Thoracic aorta (tissue), 2 donors: ENCODE measurements at regions not wholly inside any gene's neighbourhood (a gene's known extent, or its start where the extent isn't known, plus 50 kb on each side); places are given as distances from the start of the nearest gene placed in this dataset.

Experiments
- ATAC-seq: fragments of 150-250 bp; one replicate; pipeline ENCODE4 v1.8.0; 2017; ENCODE audit warnings: low read depth; ENCODE audit not compliant: insufficient number of reproducible peaks, low FRiP score
- DNase-seq: peaks from one replicate; pipeline ENCODE4 v3.0.0-alpha.2; 2020; ENCODE audit warnings: low spot score
- H3K27ac ChIP-seq, 2 donors: fragments of 200-600 bp; sonication (generic); 1 replicate in 1 of 2; 2 replicates in 1 of 2; pipeline ENCODE4 v1.5.1; 2016; ENCODE audit warnings: mild to moderate bottlenecking in 2 of 2, moderate library complexity in 2 of 2
- H3K27me3 ChIP-seq: fragments of 200-600 bp; sonication (generic); replicated peaks from 2 replicates; pipeline ENCODE4 v1.6.0; 2016; ENCODE audit warnings: mild to moderate bottlenecking; ENCODE audit not compliant: insufficient read depth
- H3K36me3 ChIP-seq: fragments of 200-600 bp; sonication (generic); one replicate; pipeline ENCODE4 v1.5.1; 2016
- H3K4me1 ChIP-seq, 2 donors: fragments of 200-600 bp; sonication (generic); 1 replicate in 1 of 2; 2 replicates in 1 of 2; pipeline versions ENCODE4 v1.5.1 to v1.6.0; 2016; ENCODE audit warnings: low read depth in 2 of 2, mild to moderate bottlenecking in 1 of 2; ENCODE audit not compliant: control insufficient read depth in 1 of 2
- H3K4me3 ChIP-seq: fragments of 200-600 bp; sonication (generic); 2 replicates; pipeline ENCODE4 v1.5.1; 2016; ENCODE audit warnings: mild to moderate bottlenecking
- H3K9me3 ChIP-seq: fragments of 200-600 bp; sonication (generic); 2 replicates; pipeline ENCODE4 v1.5.1; 2016
- CTCF ChIP-seq: fragments of 200-600 bp; sonication (generic); IDR thresholded peaks from one replicate; pipeline ENCODE4 v1.5.1; 2019; ENCODE audit warnings: antibody characterized with exemption

DNA sequence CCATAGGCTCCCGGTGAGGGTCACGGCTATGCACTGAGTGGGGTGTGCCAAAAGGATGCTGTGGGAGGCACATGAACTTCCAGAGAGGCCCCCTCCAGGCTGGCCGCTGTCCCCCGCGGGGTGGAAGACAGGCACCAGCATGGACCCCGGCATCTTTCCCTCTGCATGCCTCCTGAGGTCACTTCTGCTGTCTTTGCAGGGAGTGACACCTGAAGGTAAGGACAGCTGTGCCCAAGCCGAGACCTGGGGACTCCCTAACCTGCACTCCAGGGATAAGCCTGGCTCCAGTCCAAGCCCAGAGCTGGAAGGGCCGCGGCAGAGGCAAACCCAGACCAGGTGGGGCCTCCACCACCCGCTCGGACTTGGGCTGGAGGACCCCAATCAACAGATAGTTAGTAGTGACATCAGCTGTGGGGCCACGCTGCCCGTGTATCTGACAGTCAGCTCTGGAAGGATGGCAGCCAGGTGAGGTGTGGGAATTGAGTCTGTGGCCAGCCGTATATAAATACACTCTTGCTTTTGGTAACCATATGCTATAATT lies 340.7 kb upstream of the MKI67 start:
- ATAC-seq (no peak), DNase-seq (no peak)
- Histone ChIP-seq H3K9me3 (no peaks in the 10 kb centered on the region), H3K4me3 (no peak overlapping the region), H3K36me3 (no peaks in the 10 kb centered on the region), H3K27ac (no peak overlapping the region), H3K4me1 (no peaks in the 10 kb centered on the region), H3K27me3 (no peaks in the 10 kb centered on the region)
- no peak for TF ChIP-seq CTCF

- no peak for DNase-seq
- Histone ChIP-seq H3K4me1 (no peaks in the 10 kb centered on the region), H3K27me3 (no peaks in the 10 kb centered on the region), H3K9me3 (no peaks in the 10 kb centered on the region), H3K4me3 (no peak overlapping the region), H3K36me3 (no peaks in the 10 kb centered on the region), H3K27ac (no peak overlapping the region)
- no peak for ATAC-seq
- no peak for TF ChIP-seq CTCF
Observed at GRCh38 chr10:128468462-128468861, 342.2 kb upstream of the MKI67 start.

GRCh38 chr10:128469515-128469914 lies 343.3 kb upstream of the MKI67 start:
- no peak overlapping the region for H3K4me3 ChIP-seq
- no peak for ATAC-seq
- no peak for DNase-seq
- TF ChIP-seq CTCF = no peak
- H3K27me3 ChIP-seq = no peaks in the 10 kb centered on the region
- no peaks in the 10 kb centered on the region for H3K4me1 ChIP-seq
- H3K36me3 ChIP-seq = no peaks in the 10 kb centered on the region
- no peak overlapping the region for H3K27ac ChIP-seq
- no peaks in the 10 kb centered on the region for H3K9me3 ChIP-seq

GRCh38 chr10:128470321-128470965 lies 344.2 kb upstream of the MKI67 start:
- no peak overlapping the region for H3K27ac ChIP-seq
- TF ChIP-seq CTCF = no peak
- no peaks in the 10 kb centered on the region for H3K27me3 ChIP-seq
- H3K4me3 ChIP-seq = no peak overlapping the region
- DNase-seq (no peak), ATAC-seq (no peak)
- no peaks in the 10 kb centered on the region for H3K36me3 ChIP-seq
- H3K9me3 ChIP-seq = no peaks in the 10 kb centered on the region
- no peaks in the 10 kb centered on the region for H3K4me1 ChIP-seq

DNA sequence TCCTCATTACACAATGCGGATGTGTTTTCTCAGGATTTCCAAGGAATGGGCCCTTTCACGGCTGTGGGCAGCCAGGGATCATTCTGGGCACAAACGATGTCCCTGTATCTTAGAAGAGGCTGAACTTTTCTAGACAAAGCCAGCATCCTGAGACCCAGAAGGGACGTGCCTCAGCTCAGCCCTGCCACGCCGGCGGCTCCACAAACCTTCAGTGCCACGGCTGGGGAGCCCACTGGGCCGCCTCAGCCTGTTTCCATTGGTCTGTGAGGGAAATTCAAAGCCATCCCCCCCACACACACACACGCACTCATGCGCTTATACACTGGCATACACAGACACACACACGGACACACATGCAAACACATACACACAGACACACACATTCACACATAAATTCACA lies 344.9 kb upstream of the MKI67 start:
- no peaks in the 10 kb centered on the region for H3K9me3 ChIP-seq
- no peaks in the 10 kb centered on the region for H3K36me3 ChIP-seq
- H3K4me3 ChIP-seq = no peak overlapping the region
- H3K4me1 ChIP-seq = no peaks in the 10 kb centered on the region
- H3K27ac ChIP-seq = no peak overlapping the region
- DNase-seq = no peak
- no peaks in the 10 kb centered on the region for H3K27me3 ChIP-seq
- TF ChIP-seq CTCF = no peak
- ATAC-seq = no peak
